HFF-Myc (cell line): ENCODE measurements at regions not wholly inside any gene's neighbourhood (a gene's known extent, or its start where the extent isn't known, plus 50 kb on each side); places are given as distances from the start of the nearest gene placed in this dataset.

ENCODE experiments used
- DNase-seq: peaks from one replicate; pipeline ENCODE4 v3.0.0-alpha.2; 2011; ENCODE audit warnings: low read depth; ENCODE audit errors: extremely low read depth
- H3K4me3 ChIP-seq: replicated peaks from 2 replicates; pipeline ENCODE4 v1.5.1; 2011; ENCODE audit warnings: low read depth, mild to moderate bottlenecking, control low read depth, low read length
- CTCF ChIP-seq: IDR thresholded peaks from 2 replicates; pipeline ENCODE4 v1.5.1; 2012; ENCODE audit warnings: mild to moderate bottlenecking, low read depth, low read length, control low read depth; ENCODE audit errors: missing control alignments

GRCh38 chr5:121744577-121744976 is 107.1 kb upstream of the FTMT start:
- DNase-seq = no peak
- H3K4me3 ChIP-seq = no peak overlapping the region
- no peak for TF ChIP-seq CTCF

- TF ChIP-seq CTCF = no peak
- no peak overlapping the region for H3K4me3 ChIP-seq
Measured at GRCh38 chr5:121745407-121745806, 106.3 kb upstream of the FTMT start.

DNA sequence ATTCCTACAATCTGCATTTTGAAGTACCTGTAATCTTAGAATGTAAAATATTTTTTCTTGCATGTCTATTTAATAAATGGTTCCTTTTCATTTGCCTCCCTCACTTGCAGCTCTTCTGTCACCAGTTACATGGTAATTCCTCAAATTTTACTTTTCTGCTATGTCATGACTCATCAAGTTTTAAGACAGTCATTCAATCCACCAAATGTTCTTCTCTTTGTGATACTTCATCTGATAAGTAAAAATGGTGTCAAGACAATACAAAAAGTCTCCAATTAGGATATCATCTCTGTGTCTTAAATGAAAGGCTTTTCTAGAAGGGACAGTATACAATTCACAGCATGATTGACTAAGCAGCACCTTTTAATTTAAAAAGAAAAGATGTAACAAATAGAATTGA is 104.9 kb upstream of the FTMT start:
- DNase-seq = no peak
- H3K4me3 ChIP-seq = no peak overlapping the region
- TF ChIP-seq CTCF = no peak

More at GRCh38 chr5:121745407-121745806, 106.3 kb upstream of the FTMT start:
- no peak for DNase-seq

GRCh38 chr5:121748686-121749085 is 103.0 kb upstream of the FTMT start:
- TF ChIP-seq CTCF = no peak
- DNase-seq = no peak
- no peak overlapping the region for H3K4me3 ChIP-seq

DNA sequence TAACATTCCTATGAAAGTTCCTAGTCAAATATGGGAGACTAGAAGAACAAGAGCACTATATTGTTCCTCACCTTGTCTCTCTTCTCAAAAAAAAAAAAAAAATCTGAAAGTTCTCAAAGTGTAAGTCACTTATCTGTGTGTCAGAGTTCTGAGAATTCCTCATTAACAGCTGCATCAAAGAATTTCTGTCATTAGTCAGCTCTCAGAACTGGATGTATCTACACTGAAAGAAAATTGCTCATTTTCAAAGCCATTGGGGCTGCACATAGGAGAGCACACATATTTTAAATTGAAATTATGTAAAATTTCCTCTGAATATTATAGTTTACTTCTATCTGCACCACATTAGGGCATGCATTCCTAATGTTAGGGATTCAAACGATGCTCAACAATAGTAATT is 99.5 kb upstream of the FTMT start:
- TF ChIP-seq CTCF = no peak

GRCh38 chr5:121755266-121755665 is 96.4 kb upstream of the FTMT start:
- H3K4me3 ChIP-seq = no peak overlapping the region
- TF ChIP-seq CTCF = no peak
- no peak for DNase-seq

More for the DNA sequence above, 99.5 kb upstream of the FTMT start:
- DNase-seq = no peak
- H3K4me3 ChIP-seq = no peak overlapping the region

DNA sequence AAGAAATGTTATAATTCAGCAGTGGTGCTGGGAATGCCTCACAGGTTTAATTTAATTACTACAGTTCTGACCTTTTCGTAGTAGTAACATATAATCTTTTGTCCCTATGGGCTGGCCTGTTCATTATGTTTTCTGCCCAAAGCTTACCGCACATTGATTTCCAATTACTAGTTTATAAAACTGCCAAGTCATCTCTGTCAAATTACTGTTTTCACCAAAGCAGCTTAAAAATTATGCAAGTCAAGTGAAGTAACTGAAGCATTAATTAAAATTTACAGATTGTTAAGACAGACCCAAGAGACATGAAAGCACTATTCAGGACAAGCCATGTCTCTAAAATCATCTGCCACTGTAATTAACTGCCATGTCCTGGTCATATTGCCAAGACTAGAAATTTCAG is 93.9 kb upstream of the FTMT start:
- no peak for TF ChIP-seq CTCF
- no peak for DNase-seq
- H3K4me3 ChIP-seq = no peak overlapping the region
